Urinary bladder (tissue), 3 donors: ENCODE measurements at regions not wholly inside any gene's neighbourhood (a gene's known extent, or its start where the extent isn't known, plus 50 kb on each side); places are given as distances from the start of the nearest gene placed in this dataset.
A peak's percentile ranks its signal among the peaks of the same experiment; 100 is the strongest.

Experiments
- DNase-seq: peaks from one replicate; pipeline ENCODE4 v3.0.0-alpha.2; 2015; ENCODE audit errors: extremely low spot score
- H3K27ac ChIP-seq: one replicate; pipeline ENCODE4 v1.5.1; 2013; ENCODE audit warnings: low read depth, mild to moderate bottlenecking, moderate library complexity
- H3K36me3 ChIP-seq: one replicate; pipeline ENCODE4 v1.6.1; 2013; ENCODE audit warnings: mild to moderate bottlenecking, moderate library complexity; ENCODE audit not compliant: insufficient read depth
- H3K4me1 ChIP-seq: one replicate; pipeline ENCODE4 v1.6.1; 2013; ENCODE audit warnings: mild to moderate bottlenecking, moderate library complexity; ENCODE audit not compliant: insufficient read depth
- H3K4me3 ChIP-seq: one replicate; pipeline ENCODE4 v1.5.1; 2013; ENCODE audit warnings: low read depth, low read length
- WGBS: extraction: QIAGEN DNeasy Blood & Tissue Kit; methylation state at CpG from one replicate; pipeline ENCODE4 v1.1.7; 2013; 5-methylcytosine and 5-hydroxymethylcytosine counted together
- donor health status: healthy with polysubstance abuse.
- donor health status: healthy.

DNA sequence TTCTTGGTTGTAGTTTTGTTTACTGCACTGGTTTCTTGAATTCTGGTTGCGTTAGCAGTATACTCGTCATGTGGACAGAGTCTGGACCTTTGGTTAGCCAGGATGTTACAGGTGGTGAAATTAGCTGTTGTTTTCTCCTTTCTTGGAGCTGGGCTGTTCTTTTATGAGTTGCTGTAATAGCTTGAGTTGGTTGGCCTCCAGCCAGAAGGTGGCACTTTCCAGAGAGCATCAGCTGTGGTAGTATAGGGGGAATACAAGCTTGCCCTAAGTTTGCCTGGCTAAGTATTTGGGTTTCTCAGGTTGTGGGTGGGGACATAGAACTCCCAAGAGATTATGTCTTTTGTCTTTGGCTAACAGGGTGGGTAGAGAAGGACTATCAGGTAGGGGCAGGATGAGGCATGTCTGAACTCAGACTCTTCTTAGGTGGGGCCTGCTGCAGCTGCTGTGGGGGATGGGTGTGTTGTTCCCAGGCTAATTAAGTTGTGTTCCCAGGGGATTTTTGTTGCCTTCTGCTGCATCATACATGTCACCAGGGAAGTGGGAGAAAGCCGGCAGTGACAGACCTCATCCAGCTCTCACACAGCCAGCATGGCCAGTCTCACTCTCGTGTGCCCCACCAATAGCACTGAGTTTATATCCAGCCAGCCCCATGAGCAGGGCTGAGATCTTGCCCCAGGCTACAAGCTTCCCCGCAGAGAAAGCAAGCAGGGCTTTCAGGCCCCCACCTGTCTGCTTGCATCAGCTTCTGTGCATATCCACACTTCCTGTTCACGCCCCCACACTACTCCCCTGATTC lies 246.7 kb upstream of the TPK1 start:
- H3K27ac ChIP-seq: no peak overlapping the region
- no peak overlapping the region for H3K4me3 ChIP-seq
- H3K36me3 ChIP-seq: no peaks in the 10 kb centered on the region
- DNase-seq: no peak
- H3K4me1 ChIP-seq: no peaks in the 10 kb centered on the region
- WGBS: 82% methylated on average over 6 of the region's 6 CpGs

DNA sequence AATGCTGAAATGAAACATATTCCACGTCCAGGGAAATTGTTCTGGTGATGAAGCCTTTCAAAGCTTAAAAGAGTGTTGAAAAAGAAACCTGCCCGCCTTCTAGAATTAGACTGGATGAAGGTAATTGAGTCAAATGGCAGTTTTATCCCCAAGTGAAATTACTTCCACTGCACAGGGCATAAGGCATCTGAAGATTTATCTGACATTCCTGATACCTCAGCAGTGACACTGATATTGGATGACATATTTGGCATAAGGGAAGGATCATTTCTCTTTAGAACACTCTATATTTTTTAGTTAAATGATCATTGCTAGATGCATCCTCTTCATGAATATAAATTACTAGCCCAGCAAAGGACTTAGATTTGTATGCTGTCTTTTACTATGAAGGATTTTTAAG lies 229.6 kb upstream of the TPK1 start:
- Histone ChIP-seq H3K36me3 (no peaks in the 10 kb centered on the region), H3K4me1 (no peaks in the 10 kb centered on the region), H3K27ac (no peak overlapping the region), H3K4me3 (no peak overlapping the region)
- WGBS: 52% methylated on average over 2 of the region's 2 CpGs
- no peak for DNase-seq

DNA sequence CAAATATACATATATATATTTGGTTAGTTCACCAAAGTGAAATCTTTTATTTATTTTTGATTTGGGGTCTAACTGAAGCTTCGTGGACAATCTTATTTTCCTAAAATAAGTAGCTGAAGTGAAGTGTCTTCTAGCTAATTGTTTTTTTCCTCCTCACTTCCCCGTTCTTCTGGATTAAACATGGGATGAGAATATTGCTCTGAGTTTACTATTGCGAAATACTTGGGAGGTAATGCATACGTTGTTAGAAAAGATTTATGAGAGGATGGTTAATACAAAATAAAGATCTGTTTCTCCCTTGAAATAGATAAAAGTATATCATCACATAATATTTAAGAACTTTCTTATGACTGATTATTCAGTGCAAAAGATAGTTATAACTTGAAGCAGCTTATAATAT lies 228.3 kb upstream of the TPK1 start:
- Histone ChIP-seq H3K4me1 (no peaks in the 10 kb centered on the region), H3K36me3 (no peaks in the 10 kb centered on the region), H3K4me3 (no peak overlapping the region), H3K27ac (no peak overlapping the region)
- no peak for DNase-seq
- WGBS: 55% methylated on average over 4 of the region's 4 CpGs

DNA sequence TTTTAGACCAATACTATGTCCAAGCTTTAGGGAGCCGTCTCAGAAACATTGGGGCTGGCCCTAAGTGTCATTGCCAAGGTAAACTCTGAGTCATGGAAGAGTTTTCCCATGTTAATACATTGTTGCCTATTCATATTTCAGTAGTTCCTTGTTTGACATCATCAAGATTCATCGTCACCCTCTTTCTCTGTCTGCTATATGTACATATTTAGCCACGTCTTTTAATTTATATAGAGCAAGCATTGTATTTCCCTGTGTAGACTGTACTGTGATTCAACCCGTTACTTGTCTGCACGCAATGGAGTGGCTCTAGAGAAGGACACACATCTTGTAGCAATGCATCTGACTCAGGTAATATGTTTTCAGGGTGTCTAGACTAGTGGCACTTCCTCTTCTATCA lies 217.9 kb upstream of the TPK1 start:
- 86% methylated on average over 5 of the region's 5 CpGs for WGBS
- Histone ChIP-seq H3K4me1 (no peaks in the 10 kb centered on the region), H3K27ac (no peak overlapping the region), H3K36me3 (no peaks in the 10 kb centered on the region), H3K4me3 (no peak overlapping the region)
- DNase-seq: no peak

DNA sequence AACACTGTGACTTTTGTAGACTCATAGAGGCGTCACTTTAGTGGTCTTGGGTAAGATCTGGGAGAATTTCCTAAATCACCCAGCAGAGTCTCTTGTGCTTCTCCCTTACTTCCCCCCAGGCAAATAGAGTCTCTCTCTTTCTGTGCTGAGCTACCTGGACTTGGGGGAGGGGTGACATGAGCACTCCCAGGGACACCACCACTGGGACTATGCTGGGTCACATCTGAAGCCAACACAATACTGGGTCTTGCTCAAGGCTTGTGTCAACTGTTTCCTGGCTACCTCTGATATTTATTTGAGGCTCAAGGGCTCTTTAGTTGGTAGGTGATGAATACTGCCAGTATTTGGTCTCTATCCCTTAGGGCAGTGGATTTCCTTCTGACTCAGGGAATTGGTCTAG lies 214.6 kb upstream of the TPK1 start:
- WGBS: 92% methylated on average over 1 of the region's 1 CpG

DNA sequence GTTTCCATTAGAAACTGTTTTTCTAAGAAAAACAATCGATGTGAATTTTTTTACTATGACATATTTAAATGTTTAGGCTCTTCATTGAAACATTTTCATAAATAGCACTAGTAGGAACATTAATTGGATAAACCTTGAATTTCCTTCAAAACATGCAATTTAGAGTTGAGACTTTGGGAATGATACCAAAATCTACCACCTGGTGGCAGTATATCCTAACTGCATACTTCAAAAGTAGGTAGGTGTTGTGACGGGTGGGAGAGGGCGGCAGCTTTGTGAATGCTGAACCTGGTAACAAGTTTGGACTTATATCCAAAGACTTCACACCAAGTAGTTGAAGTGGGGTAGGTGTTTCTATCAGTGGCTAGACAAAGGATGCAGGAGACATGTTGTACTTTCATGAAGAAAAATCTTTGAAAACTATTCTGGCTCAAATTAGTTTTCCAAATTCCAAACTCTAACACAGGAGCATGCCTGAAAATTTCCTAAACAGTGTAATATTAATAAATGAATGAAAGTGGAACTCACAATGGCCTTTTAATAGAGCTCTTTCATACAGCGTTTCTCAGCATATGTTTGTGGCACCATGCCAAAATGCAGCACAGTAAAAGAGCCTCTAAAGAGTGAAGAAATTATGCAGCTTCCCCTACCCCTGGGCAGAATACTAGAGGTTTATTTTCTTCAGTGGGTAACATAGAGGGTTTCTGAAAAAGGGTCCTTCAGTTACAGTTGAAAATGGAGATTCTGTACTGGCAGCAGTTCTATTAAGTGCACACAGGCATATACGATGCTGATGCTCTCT lies 201.0 kb upstream of the TPK1 start:
- Histone ChIP-seq H3K4me1 (no peaks in the 10 kb centered on the region), H3K27ac (no peak overlapping the region), H3K36me3 (no peaks in the 10 kb centered on the region), H3K4me3 (no peak overlapping the region)
- 13% methylated on average over 5 of the region's 5 CpGs for WGBS
- DNase-seq: peak; percentile 11

More for the DNA sequence above, 214.6 kb upstream of the TPK1 start:
- Histone ChIP-seq H3K36me3 (no peaks in the 10 kb centered on the region), H3K27ac (no peak overlapping the region), H3K4me1 (no peaks in the 10 kb centered on the region), H3K4me3 (no peak overlapping the region)
- no peak for DNase-seq

DNA sequence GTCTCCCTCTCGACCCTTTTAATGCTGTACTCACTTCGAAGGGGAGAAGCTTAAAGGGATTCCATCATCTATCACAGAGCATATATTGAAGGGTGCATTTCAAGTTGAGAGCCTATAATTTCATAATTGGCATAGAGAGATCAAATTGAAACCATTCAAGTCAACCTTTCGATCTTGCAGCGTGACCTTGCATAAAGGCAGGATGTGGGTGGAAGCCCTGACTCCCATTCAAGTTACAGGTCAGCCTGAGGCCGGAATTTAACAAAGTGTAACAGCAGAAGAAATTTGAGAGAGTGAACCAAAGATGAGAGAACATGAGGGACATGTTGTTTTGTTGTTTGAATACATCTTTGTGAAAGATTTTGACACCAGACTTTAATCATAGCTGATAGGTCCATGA lies 195.3 kb upstream of the TPK1 start:
- Histone ChIP-seq H3K4me1 (no peaks in the 10 kb centered on the region), H3K4me3 (no peak overlapping the region), H3K36me3 (no peaks in the 10 kb centered on the region), H3K27ac (no peak overlapping the region)
- no peak for DNase-seq
- WGBS: 60% methylated on average over 5 of the region's 5 CpGs

DNA sequence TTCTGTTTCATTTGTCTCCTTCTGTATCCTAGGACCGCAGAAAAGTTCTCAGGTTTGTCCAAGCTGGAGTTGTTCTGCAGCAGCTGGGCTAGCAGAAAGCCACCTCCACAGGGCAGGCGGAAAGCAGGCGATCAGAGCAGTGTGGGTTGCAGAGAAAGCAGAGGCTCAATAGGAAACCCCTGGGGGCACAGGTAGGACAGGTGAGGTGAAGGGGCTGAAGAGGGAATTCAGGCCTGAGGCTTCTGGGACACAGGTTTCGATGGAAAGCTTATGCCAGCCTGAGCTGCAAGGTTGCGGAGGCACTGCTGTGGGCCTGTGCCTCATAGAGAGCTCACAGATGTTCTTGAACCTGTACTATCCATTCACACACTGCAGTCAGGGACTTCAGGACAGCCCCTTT lies 194.9 kb upstream of the TPK1 start:
- no peak for DNase-seq
- Histone ChIP-seq H3K36me3 (no peaks in the 10 kb centered on the region), H3K4me3 (no peak overlapping the region), H3K27ac (no peak overlapping the region), H3K4me1 (no peaks in the 10 kb centered on the region)
- WGBS: 92% methylated on average over 5 of the region's 5 CpGs

DNA sequence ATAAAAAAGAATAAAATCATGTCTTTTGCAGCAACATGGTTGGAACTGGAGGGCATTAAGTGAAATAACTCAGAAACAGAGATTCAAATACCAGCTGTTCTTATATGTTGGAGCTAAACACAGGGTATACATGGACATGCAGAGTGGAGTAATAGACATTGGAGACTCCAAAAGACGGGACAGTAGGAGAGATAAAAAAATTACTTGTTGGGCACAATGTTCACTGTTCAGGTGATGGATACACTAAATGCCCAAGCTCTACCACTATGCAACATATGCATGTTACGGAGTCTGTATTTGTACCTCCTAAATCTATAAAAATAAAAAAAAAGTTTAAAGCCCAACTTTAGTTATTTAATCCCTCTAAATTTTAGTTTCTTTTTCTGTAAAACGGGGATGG lies 184.6 kb upstream of the TPK1 start:
- H3K27ac ChIP-seq: no peak overlapping the region
- H3K4me1 ChIP-seq: no peaks in the 10 kb centered on the region
- no peaks in the 10 kb centered on the region for H3K36me3 ChIP-seq
- no peak for DNase-seq
- 81% methylated on average over 3 of the region's 3 CpGs for WGBS
- H3K4me3 ChIP-seq: no peak overlapping the region

DNA sequence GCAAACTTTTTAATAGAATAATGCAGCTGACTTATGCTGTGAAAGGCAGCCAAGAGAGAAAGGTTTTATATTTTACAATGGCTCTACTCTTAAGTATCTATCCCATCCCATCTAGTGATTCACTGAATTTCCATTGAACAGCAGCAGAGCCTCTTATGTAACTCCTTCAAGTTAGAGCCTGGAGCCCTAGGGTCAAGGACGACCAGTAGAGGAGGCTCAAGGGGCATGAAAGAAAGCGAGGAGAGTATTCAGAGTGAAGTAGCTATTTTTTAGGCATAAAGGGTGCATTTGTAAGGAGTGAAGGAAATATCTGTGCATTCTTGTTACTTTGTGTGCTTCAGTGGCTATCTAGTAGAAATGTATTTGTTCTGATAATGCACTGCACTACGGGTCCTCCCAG lies 180.2 kb upstream of the TPK1 start:
- Histone ChIP-seq H3K36me3 (no peaks in the 10 kb centered on the region), H3K27ac (no peak overlapping the region), H3K4me1 (no peaks in the 10 kb centered on the region), H3K4me3 (no peak overlapping the region)
- WGBS: 45% methylated on average over 3 of the region's 3 CpGs
- DNase-seq: no peak

DNA sequence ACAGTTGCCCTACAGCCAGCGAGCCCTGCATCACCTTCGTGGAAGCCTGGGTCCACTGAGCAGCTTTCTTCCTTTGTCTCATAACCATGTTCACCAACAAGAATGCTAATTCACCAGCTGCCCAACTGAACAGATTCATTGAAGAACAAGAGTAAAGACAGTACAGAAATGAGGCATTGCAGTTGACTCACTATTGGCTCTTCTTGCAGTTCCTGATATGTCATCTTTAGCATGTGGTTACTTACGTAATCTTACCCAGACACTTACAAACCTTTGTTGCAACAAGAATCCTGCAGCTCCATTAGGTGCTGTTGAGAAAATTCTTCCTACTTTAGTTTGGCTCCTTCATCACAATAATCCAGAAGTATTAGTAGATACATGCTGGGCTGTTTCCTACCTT lies 174.0 kb upstream of the TPK1 start:
- H3K36me3 ChIP-seq: no peaks in the 10 kb centered on the region
- WGBS: 90% methylated on average over 3 of the region's 3 CpGs
- no peak overlapping the region for H3K27ac ChIP-seq
- no peaks in the 10 kb centered on the region for H3K4me1 ChIP-seq
- DNase-seq: no peak
- H3K4me3 ChIP-seq: no peak overlapping the region

DNA sequence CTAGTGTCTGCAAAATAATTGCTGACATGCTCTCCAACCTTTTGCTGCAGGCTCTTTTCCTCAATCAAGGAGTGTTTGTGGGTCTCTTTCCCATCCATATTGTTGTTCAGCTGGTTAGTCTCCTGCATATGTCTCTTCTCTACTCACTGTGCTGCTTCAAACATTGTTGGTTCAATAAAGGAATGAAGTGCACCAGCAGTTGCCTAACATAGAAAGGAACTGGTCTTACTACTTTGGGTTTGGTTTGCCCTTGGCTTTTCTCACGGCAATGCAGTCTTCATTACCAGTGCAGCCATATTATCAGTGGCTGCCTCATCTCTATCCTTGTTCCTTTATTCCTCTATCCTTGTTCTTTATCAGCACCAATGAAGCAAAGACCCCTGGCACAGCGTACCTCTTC lies 169.7 kb upstream of the TPK1 start:
- DNase-seq: no peak
- WGBS: 92% methylated on average over 2 of the region's 2 CpGs
- H3K4me1 ChIP-seq: no peaks in the 10 kb centered on the region
- H3K27ac ChIP-seq: no peak overlapping the region
- no peaks in the 10 kb centered on the region for H3K36me3 ChIP-seq
- H3K4me3 ChIP-seq: no peak overlapping the region

DNA sequence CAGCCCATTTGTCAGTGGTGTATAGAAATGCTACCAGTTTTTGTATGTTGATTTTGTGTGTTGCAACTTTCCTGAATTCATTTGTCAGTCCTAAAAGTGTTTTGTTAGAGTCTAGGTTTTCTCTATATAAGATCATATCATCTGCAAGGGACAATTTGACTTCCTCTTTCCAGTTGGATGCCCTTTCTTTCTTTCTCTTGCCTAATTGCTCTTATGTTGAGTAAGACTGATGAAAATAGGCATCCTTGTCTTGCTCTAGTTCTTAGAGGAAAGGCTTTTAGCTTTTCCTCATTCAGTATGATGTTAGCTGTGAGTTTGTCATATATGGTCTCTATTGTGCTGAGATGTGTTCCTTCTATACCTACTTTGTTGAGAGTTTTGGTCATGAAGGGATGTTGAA lies 161.7 kb upstream of the TPK1 start:
- H3K4me1 ChIP-seq: no peaks in the 10 kb centered on the region
- H3K27ac ChIP-seq: no peak overlapping the region
- DNase-seq: no peak
- H3K4me3 ChIP-seq: no peak overlapping the region
- H3K36me3 ChIP-seq: no peaks in the 10 kb centered on the region

DNA sequence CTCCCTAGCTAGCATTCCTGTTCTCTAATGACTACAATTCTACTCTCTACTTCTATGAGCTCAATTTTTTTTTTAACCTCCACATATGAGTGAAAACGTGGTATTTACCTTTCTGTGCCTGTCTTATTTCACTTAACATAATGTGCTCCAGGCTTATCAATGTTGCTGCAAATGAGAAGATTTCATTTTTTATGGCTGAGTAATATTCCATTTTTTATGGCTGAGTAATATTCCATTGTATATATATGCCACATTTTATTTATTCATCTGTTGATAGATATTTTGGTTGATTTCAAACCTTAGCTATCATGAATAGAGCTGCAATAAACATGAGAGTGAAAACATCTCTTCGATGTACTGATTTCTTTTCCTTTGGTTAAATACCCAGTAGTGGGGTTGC lies 159.6 kb upstream of the TPK1 start:
- no peak overlapping the region for H3K4me3 ChIP-seq
- DNase-seq: no peak
- WGBS: 75% methylated on average over 2 of the region's 2 CpGs

More for the DNA sequence above, 159.6 kb upstream of the TPK1 start:
- no peaks in the 10 kb centered on the region for H3K4me1 ChIP-seq
- no peaks in the 10 kb centered on the region for H3K36me3 ChIP-seq
- no peak overlapping the region for H3K27ac ChIP-seq
